ENCODE measurements at regions not wholly inside any gene's neighbourhood (a gene's known extent, or its start where the extent isn't known, plus 50 kb on each side); places are given as distances from the start of the nearest gene placed in this dataset.

- CTCF ChIA-PET = interaction anchor here (0.6 to 0.7 kb wide), 2 partner anchors 165 to 1564 kb away, joined by 3 to 4 read pairs; no protein-coding TSS in a partner anchor
- H3K27ac ChIP-seq = no peak overlapping the region
- DNase-seq (ENCODE audit: low spot score) = no peak
- POLR2A ChIA-PET (ENCODE audit: low non-redundant PET) = no interaction called here
- TF ChIP-seq, protein P1, sequence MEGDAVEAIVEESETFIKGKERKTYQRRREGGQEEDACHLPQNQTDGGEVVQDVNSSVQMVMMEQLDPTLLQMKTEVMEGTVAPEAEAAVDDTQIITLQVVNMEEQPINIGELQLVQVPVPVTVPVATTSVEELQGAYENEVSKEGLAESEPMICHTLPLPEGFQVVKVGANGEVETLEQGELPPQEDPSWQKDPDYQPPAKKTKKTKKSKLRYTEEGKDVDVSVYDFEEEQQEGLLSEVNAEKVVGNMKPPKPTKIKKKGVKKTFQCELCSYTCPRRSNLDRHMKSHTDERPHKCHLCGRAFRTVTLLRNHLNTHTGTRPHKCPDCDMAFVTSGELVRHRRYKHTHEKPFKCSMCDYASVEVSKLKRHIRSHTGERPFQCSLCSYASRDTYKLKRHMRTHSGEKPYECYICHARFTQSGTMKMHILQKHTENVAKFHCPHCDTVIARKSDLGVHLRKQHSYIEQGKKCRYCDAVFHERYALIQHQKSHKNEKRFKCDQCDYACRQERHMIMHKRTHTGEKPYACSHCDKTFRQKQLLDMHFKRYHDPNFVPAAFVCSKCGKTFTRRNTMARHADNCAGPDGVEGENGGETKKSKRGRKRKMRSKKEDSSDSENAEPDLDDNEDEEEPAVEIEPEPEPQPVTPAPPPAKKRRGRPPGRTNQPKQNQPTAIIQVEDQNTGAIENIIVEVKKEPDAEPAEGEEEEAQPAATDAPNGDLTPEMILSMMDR (conservative IDR thresholded peaks at IDR 0.05; ENCODE audit: low read depth) = no peak
Measured at GRCh38 chr2:104656571-104657163, 197.2 kb upstream of the POU3F3 start.

GRCh38 chr2:104658144-104658835 lies 195.6 kb upstream of the POU3F3 start:
- DNase-seq (ENCODE audit: low spot score) = peak; percentile 1
- TF ChIP-seq, protein P1 (conservative IDR thresholded peaks at IDR 0.05; ENCODE audit: low read depth) = no peak
- no peak overlapping the region for H3K27ac ChIP-seq
- ChIA-PET POLR2A (ENCODE audit: low non-redundant PET) (no interaction called here), CTCF (no interaction called here)

DNA sequence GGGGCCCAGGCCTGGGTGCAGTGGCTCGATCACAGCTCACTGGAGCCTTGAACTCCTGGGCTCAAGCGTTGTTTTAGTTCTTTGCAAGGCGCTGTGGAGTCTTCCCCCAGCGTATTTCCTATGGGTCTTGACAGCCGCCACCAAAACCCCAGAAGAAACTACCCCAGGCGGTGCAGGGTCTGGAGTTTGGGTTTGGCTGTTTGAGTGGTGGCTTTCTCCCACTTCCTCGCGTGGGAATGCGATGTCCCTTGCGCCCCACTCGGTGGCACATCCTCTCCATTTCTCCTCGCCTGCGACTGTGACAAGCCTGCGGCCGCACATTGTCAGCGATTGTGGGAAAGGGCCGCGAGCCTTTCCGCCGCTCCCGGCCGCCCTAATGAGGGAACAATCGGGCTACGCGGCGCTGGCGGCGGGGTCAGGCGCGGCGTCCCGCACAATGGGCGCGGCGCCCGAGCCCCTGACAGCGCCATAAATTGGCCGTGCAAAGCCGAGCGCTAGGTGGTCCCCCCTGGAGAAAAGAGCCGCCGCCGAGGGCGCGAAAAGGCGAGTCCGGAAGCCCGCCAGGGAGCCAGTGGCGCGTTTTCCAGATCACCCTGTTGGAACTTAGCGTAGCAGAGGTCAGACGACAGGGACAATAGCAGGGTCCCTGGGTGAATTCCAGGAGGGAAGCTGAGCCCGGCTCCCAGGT lies 194.9 kb upstream of the POU3F3 start:
- TF ChIP-seq, protein P1 (conservative IDR thresholded peaks at IDR 0.05; ENCODE audit: low read depth) = no peak
- DNase-seq (ENCODE audit: low spot score) = no peak
- ChIA-PET CTCF (no interaction called here), POLR2A (ENCODE audit: low non-redundant PET) (no interaction called here)
- H3K27ac ChIP-seq = no peak overlapping the region

DNA sequence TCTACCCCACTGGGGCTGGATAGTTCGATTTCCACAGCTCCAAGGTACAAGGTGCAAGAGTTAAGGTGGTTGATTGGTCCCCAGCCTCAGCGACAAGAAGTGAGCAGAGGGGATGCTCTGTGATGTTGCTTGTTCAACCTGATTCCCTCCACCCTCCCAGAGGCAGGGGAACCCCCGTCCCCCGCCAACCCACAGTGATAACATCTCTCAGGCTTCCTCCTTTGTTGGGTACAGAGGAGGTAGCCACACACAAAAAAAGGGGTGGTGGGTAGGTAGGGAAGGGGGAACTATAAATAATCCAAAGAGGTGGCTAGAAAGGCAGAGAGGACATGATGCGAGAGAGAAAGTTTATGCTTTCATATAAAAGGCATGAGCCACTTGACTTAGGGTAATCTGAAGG lies 192.9 kb upstream of the POU3F3 start:
- CTCF ChIA-PET = no interaction called here
- DNase-seq (ENCODE audit: low spot score) = no peak
- TF ChIP-seq, protein P1 (conservative IDR thresholded peaks at IDR 0.05; ENCODE audit: low read depth) = no peak
- H3K27ac ChIP-seq = no peak overlapping the region
- POLR2A ChIA-PET (ENCODE audit: low non-redundant PET) = interaction anchor here (0.6 kb wide), 1 partner anchor 1924 kb away, joined by 4 read pairs; a partner anchor contains a TSS

GRCh38 chr2:104664672-104665071 lies 189.2 kb upstream of the POU3F3 start:
- DNase-seq (ENCODE audit: low spot score) = no peak
- ChIA-PET POLR2A (ENCODE audit: low non-redundant PET) (no interaction called here), CTCF (no interaction called here)
- no peak overlapping the region for H3K27ac ChIP-seq
- TF ChIP-seq, protein P1 (conservative IDR thresholded peaks at IDR 0.05; ENCODE audit: low read depth) = no peak

GRCh38 chr2:104668631-104669030 lies 185.3 kb upstream of the POU3F3 start:
- POLR2A ChIA-PET (ENCODE audit: low non-redundant PET) = no interaction called here
- DNase-seq (ENCODE audit: low spot score) = no peak
- CTCF ChIA-PET = no interaction called here

More at GRCh38 chr2:104668631-104669030, 185.3 kb upstream of the POU3F3 start:
- H3K27ac ChIP-seq = no peak overlapping the region
- TF ChIP-seq, protein P1 (conservative IDR thresholded peaks at IDR 0.05; ENCODE audit: low read depth) = no peak

All from RWPE1 (cell line).